ENCODE measurements at regions not wholly inside any gene's neighbourhood (a gene's known extent, or its start where the extent isn't known, plus 50 kb on each side); places are given as distances from the start of the nearest gene placed in this dataset.

GRCh38 chr2:152881527-152881926, 163.1 kb downstream of the ARL6IP6 start:
- in situ Hi-C loops (cut with MboI; ENCODE audit: low sequenced_read_pairs in 4 of 4) (no loop called here), intact Hi-C loops (cut with DNase I; ENCODE audit: low total_unique reads) (no loop called here)
- Histone ChIP-seq H3K9me3 (no peaks in the 10 kb centered on the region), H3K27me3 (no peaks in the 10 kb centered on the region), H3K4me3 (no peak overlapping the region), H3K4me1 (no peaks in the 10 kb centered on the region), H3K36me3 (no peaks in the 10 kb centered on the region), H3K27ac (no peak overlapping the region)
- TF ChIP-seq, protein P1, sequence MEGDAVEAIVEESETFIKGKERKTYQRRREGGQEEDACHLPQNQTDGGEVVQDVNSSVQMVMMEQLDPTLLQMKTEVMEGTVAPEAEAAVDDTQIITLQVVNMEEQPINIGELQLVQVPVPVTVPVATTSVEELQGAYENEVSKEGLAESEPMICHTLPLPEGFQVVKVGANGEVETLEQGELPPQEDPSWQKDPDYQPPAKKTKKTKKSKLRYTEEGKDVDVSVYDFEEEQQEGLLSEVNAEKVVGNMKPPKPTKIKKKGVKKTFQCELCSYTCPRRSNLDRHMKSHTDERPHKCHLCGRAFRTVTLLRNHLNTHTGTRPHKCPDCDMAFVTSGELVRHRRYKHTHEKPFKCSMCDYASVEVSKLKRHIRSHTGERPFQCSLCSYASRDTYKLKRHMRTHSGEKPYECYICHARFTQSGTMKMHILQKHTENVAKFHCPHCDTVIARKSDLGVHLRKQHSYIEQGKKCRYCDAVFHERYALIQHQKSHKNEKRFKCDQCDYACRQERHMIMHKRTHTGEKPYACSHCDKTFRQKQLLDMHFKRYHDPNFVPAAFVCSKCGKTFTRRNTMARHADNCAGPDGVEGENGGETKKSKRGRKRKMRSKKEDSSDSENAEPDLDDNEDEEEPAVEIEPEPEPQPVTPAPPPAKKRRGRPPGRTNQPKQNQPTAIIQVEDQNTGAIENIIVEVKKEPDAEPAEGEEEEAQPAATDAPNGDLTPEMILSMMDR (IDR thresholded peaks at IDR 0.05 in 4 of 5, conservative IDR thresholded peaks at IDR 0.05 in 1 of 5): no peak
- TF ChIP-seq POLR2A (IDR thresholded peaks at IDR 0.05): no peak
- ATAC-seq (no peak), DNase-seq (no peak)

GRCh38 chr2:152879275-152879674, 160.9 kb downstream of the ARL6IP6 start:
- H3K27me3 ChIP-seq: no peaks in the 10 kb centered on the region
- in situ Hi-C loops (cut with MboI; ENCODE audit: low sequenced_read_pairs in 4 of 4): no loop called here
- H3K27ac ChIP-seq: no peak overlapping the region
- DNase-seq (no peak), ATAC-seq (no peak)
- TF ChIP-seq, protein P1 (IDR thresholded peaks at IDR 0.05 in 4 of 5, conservative IDR thresholded peaks at IDR 0.05 in 1 of 5): no peak
- TF ChIP-seq POLR2A (IDR thresholded peaks at IDR 0.05): no peak
- H3K4me1 ChIP-seq: no peaks in the 10 kb centered on the region
- H3K36me3 ChIP-seq: no peaks in the 10 kb centered on the region
- intact Hi-C loops (cut with DNase I; ENCODE audit: low total_unique reads): no loop called here
- no peak overlapping the region for H3K4me3 ChIP-seq
- no peaks in the 10 kb centered on the region for H3K9me3 ChIP-seq

GRCh38 chr2:152875701-152876695, 157.6 kb downstream of the ARL6IP6 start:
- no peak overlapping the region for H3K27ac ChIP-seq

DNA sequence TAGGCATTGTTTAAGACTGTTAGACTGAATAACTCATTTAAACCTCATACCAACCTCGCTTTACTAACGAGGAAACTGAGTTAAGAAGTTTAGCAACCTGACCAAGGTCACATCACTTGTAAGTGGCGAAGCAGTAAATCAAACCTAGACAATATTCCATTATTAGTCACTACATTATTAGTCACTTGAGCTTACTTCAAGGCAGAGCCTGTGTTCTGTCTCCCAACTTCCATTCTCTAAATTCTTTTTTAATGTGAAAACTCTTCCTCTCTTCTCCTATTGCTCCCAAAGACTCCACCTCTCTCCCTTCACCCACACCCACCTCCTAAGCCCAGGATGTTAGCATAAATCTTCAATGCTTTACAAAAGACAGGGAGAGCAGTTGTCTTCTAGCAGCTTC, 156.5 kb downstream of the ARL6IP6 start:
- no peak for TF ChIP-seq POLR2A (IDR thresholded peaks at IDR 0.05)
- TF ChIP-seq, protein P1 (IDR thresholded peaks at IDR 0.05 in 4 of 5, conservative IDR thresholded peaks at IDR 0.05 in 1 of 5): no peak
- H3K4me1 ChIP-seq: no peaks in the 10 kb centered on the region
- no peaks in the 10 kb centered on the region for H3K36me3 ChIP-seq
- no peaks in the 10 kb centered on the region for H3K27me3 ChIP-seq
- ATAC-seq: no peak
- H3K9me3 ChIP-seq: no peaks in the 10 kb centered on the region
- intact Hi-C loops (cut with DNase I; ENCODE audit: low total_unique reads): no loop called here
- in situ Hi-C loops (cut with MboI; ENCODE audit: low sequenced_read_pairs in 4 of 4): no loop called here
- no peak overlapping the region for H3K27ac ChIP-seq
- DNase-seq: no peak
- H3K4me3 ChIP-seq: no peak overlapping the region

More at GRCh38 chr2:152875701-152876695, 157.6 kb downstream of the ARL6IP6 start:
- H3K27me3 ChIP-seq: no peaks in the 10 kb centered on the region
- in situ Hi-C loops (cut with MboI; ENCODE audit: low sequenced_read_pairs in 4 of 4) (no loop called here), intact Hi-C loops (cut with DNase I; ENCODE audit: low total_unique reads) (no loop called here)
- TF ChIP-seq POLR2A (IDR thresholded peaks at IDR 0.05): no peak
- TF ChIP-seq, protein P1 (IDR thresholded peaks at IDR 0.05 in 4 of 5, conservative IDR thresholded peaks at IDR 0.05 in 1 of 5): no peak
- H3K9me3 ChIP-seq: no peaks in the 10 kb centered on the region
- no peaks in the 10 kb centered on the region for H3K36me3 ChIP-seq
- no peaks in the 10 kb centered on the region for H3K4me1 ChIP-seq
- no peak for ATAC-seq
- H3K4me3 ChIP-seq: no peak overlapping the region
- no peak for DNase-seq
